ENCODE measurements at regions not wholly inside any gene's neighbourhood (a gene's known extent, or its start where the extent isn't known, plus 50 kb on each side); places are given as distances from the start of the nearest gene placed in this dataset.

GRCh38 chr1:80673935-80674597 lies 1126.7 kb upstream of the ADGRL2 start:
- intact Hi-C loops (cut with DNase I): no loop called here
- 63 to 70% methylated on average over 3 of the region's 3 CpGs for WGBS, 2 donors
- ATAC-seq: no peak
- H3K9me3 ChIP-seq: no peaks in the 10 kb centered on the region
- H3K4me3 ChIP-seq: no peak overlapping the region
- TF ChIP-seq, protein P1, sequence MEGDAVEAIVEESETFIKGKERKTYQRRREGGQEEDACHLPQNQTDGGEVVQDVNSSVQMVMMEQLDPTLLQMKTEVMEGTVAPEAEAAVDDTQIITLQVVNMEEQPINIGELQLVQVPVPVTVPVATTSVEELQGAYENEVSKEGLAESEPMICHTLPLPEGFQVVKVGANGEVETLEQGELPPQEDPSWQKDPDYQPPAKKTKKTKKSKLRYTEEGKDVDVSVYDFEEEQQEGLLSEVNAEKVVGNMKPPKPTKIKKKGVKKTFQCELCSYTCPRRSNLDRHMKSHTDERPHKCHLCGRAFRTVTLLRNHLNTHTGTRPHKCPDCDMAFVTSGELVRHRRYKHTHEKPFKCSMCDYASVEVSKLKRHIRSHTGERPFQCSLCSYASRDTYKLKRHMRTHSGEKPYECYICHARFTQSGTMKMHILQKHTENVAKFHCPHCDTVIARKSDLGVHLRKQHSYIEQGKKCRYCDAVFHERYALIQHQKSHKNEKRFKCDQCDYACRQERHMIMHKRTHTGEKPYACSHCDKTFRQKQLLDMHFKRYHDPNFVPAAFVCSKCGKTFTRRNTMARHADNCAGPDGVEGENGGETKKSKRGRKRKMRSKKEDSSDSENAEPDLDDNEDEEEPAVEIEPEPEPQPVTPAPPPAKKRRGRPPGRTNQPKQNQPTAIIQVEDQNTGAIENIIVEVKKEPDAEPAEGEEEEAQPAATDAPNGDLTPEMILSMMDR (IDR thresholded peaks at IDR 0.05): no peak
- H3K27ac ChIP-seq: no peak overlapping the region
- no peaks in the 10 kb centered on the region for H3K4me1 ChIP-seq
- H3K27me3 ChIP-seq: no peaks in the 10 kb centered on the region
- DNase-seq: no peak
- H3K36me3 ChIP-seq: no peaks in the 10 kb centered on the region

DNA sequence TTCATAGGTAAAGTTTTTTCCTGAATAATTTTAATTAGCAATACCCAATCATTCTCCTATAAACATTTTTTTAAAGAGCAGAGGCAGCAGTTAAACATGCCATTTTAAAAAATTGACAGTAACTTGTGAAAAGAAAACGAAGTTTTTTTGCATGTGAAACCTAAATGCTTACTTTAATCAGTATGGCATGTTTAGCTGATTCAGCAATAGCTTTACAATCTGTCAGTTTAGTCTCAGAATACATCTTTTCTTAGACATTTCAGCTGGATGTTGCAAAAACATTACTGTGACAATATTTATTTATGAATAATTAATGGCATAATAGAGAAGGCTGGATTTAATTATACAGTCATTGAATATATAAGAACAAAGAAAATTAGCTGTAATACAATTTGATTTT lies 1132.4 kb upstream of the ADGRL2 start:
- Histone ChIP-seq H3K27ac (no peak overlapping the region), H3K9me3 (no peaks in the 10 kb centered on the region), H3K27me3 (no peaks in the 10 kb centered on the region), H3K4me3 (no peak overlapping the region), H3K4me1 (no peaks in the 10 kb centered on the region), H3K36me3 (no peaks in the 10 kb centered on the region)
- 60 to 67% methylated on average over 1 of the region's 1 CpG for WGBS, 2 donors
- intact Hi-C loops (cut with DNase I): no loop called here
- ATAC-seq (no peak), DNase-seq (no peak)
- TF ChIP-seq, protein P1 (IDR thresholded peaks at IDR 0.05): no peak

- Histone ChIP-seq H3K36me3 (no peaks in the 10 kb centered on the region), H3K9me3 (no peaks in the 10 kb centered on the region), H3K27me3 (no peaks in the 10 kb centered on the region), H3K4me1 (no peaks in the 10 kb centered on the region), H3K4me3 (no peak overlapping the region), H3K27ac (no peak overlapping the region)
- TF ChIP-seq, protein P1 (IDR thresholded peaks at IDR 0.05): no peak
- no peak for ATAC-seq
- intact Hi-C loops (cut with DNase I): no loop called here
- DNase-seq: no peak
Observed at GRCh38 chr1:80666073-80666472, 1134.7 kb upstream of the ADGRL2 start.

- no peak for DNase-seq
- no peaks in the 10 kb centered on the region for H3K4me1 ChIP-seq
- ATAC-seq: no peak
- H3K4me3 ChIP-seq: no peak overlapping the region
- H3K27ac ChIP-seq: no peak overlapping the region
- WGBS, 2 donors: 72 to 77% methylated on average over 5 of the region's 5 CpGs
- H3K9me3 ChIP-seq: peaks cover 0 to 5% (median 0%) of the 10 kb centered on the region in 11 donors
- H3K27me3 ChIP-seq: no peaks in the 10 kb centered on the region
- no peaks in the 10 kb centered on the region for H3K36me3 ChIP-seq
- TF ChIP-seq, protein P1 (IDR thresholded peaks at IDR 0.05): no peak
- intact Hi-C loops (cut with DNase I): no loop called here
Observed at GRCh38 chr1:80659161-80659560, 1141.6 kb upstream of the ADGRL2 start.
